ENCODE measurements at regions not wholly inside any gene's neighbourhood (a gene's known extent, or its start where the extent isn't known, plus 50 kb on each side); places are given as distances from the start of the nearest gene placed in this dataset.
A peak's percentile ranks its signal among the peaks of the same experiment; 100 is the strongest.

DNA sequence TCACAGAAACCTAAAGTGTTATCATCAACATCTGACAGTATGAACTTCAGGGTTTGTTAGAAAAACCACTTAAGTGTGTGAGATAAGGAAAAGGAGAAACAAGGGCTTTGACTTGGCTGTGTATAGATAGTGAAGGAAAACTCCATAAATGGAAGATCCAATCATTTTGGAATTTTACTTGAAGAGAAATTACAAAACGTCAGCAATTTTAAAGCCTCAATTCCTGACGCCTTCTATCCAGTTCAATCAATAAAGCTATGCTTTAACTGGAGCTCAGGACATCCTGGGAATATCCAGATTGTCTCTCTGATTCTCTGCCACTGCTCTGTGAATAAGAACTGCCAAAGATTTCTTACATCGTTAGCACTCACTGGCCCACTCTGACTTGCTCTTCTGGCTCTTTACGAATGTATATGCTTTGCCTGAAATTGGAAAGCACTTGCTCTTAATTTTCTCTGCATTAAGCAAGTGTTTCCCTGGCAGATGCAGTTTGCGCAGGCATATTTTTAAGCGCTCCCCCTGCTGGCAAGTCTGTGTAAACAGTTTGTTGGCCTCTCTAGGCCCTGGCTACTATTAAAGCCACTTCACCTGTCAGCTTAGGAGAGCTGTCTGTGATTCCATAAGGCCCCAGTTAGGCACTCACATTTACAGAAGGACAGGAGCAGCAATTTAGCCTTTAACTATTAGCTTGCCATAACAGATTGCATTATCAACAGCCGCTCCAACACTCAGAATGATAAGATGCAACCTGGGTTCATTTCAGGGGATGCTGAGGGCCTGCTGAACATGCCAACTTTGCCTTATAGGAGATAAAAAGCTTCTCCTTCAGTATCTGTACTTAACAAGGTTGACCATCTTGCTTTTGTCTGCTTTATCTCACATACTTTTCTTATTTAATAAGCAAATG, 251.4 kb upstream of the DDX53 start:
- ATAC-seq (ENCODE audit: insufficient read depth, low FRiP score), result no peak
- Histone ChIP-seq H3K9me3 (ENCODE audit: control insufficient read depth in 4 of 4, insufficient read depth in 3 of 4, low read length in 3 of 4) (no peaks in the 10 kb centered on the region), H3K27ac (ENCODE audit: low read depth in 1 of 2, low read length in 1 of 2) (no peak overlapping the region), H3K36me3 (ENCODE audit: control insufficient read depth in 4 of 4, insufficient read depth in 4 of 4, low read length in 4 of 4) (no peaks in the 10 kb centered on the region), H3K4me1 (ENCODE audit: control insufficient read depth in 5 of 5, insufficient read depth in 5 of 5, low read length in 5 of 5) (no peaks in the 10 kb centered on the region), H3K4me3 (no peak overlapping the region), H3K9ac (ENCODE audit: insufficient read depth in 1 of 2, low read length in 2 of 2) (no peak overlapping the region), H3K27me3 (ENCODE audit: control insufficient read depth in 3 of 3, insufficient read depth in 3 of 3, low read length in 2 of 3) (peaks cover 0 to 3% (median 0%) of the 10 kb centered on the region in 3 donors)
- TF ChIP-seq, protein P1, sequence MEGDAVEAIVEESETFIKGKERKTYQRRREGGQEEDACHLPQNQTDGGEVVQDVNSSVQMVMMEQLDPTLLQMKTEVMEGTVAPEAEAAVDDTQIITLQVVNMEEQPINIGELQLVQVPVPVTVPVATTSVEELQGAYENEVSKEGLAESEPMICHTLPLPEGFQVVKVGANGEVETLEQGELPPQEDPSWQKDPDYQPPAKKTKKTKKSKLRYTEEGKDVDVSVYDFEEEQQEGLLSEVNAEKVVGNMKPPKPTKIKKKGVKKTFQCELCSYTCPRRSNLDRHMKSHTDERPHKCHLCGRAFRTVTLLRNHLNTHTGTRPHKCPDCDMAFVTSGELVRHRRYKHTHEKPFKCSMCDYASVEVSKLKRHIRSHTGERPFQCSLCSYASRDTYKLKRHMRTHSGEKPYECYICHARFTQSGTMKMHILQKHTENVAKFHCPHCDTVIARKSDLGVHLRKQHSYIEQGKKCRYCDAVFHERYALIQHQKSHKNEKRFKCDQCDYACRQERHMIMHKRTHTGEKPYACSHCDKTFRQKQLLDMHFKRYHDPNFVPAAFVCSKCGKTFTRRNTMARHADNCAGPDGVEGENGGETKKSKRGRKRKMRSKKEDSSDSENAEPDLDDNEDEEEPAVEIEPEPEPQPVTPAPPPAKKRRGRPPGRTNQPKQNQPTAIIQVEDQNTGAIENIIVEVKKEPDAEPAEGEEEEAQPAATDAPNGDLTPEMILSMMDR (IDR thresholded peaks at IDR 0.05; ENCODE audit: control extremely low read depth, extremely low read depth), result peak; percentile 25
- peak; percentile 45 to 66 (median 45) for DNase-seq
- WGBS, 2 donors, result 21 to 28% methylated on average over 7 of the region's 7 CpGs

- TF ChIP-seq, protein P1 (IDR thresholded peaks at IDR 0.05; ENCODE audit: control extremely low read depth, extremely low read depth), result no peak
- no peaks in the 10 kb centered on the region for H3K9me3 ChIP-seq (ENCODE audit: control insufficient read depth in 4 of 4, insufficient read depth in 3 of 4, low read length in 3 of 4)
- H3K4me1 ChIP-seq (ENCODE audit: control insufficient read depth in 5 of 5, insufficient read depth in 5 of 5, low read length in 5 of 5), result no peaks in the 10 kb centered on the region
- no peaks in the 10 kb centered on the region for H3K36me3 ChIP-seq (ENCODE audit: control insufficient read depth in 4 of 4, insufficient read depth in 4 of 4, low read length in 4 of 4)
- no peak for ATAC-seq (ENCODE audit: insufficient read depth, low FRiP score)
- H3K27me3 ChIP-seq (ENCODE audit: control insufficient read depth in 3 of 3, insufficient read depth in 3 of 3, low read length in 2 of 3), result peaks cover 0 to 17% (median 2%) of the 10 kb centered on the region in 3 donors
- 70 to 94% methylated on average over 6 of the region's 6 CpGs for WGBS, 2 donors
- H3K9ac ChIP-seq (ENCODE audit: insufficient read depth in 1 of 2, low read length in 2 of 2), result no peak overlapping the region
- DNase-seq, result no peak
- H3K27ac ChIP-seq (ENCODE audit: low read depth in 1 of 2, low read length in 1 of 2), result no peak overlapping the region
- no peak overlapping the region for H3K4me3 ChIP-seq
Observed at GRCh38 chrX:22758807-22759481, 240.8 kb upstream of the DDX53 start.

DNA sequence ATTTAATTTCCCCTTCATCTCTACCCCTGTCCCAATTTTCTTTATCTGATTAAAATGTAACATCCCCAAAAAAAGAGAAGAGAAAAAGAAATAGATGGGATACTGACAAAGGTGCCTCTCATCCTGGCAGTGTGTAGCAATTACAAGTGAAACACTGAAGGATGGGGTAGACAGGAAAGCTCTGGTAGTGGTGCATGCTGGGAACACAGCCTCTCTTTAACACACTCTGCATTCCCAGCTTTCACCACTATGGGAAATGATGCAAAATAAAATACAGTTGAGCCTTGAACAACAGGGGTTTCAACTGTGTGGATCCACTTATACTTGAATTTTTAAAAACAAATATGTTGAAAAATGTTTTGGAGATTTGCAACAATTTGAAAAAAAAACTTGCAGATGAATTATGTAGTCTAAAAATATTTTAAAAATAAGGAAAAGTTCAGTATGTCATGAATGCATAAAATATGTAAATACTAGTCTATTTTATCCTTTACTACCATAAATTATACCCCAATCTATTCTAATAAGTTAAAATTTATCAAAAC, 239.2 kb upstream of the DDX53 start:
- H3K9ac ChIP-seq (ENCODE audit: insufficient read depth in 1 of 2, low read length in 2 of 2), result no peak overlapping the region
- no peak for DNase-seq
- ATAC-seq (ENCODE audit: insufficient read depth, low FRiP score), result no peak
- peaks cover 0 to 12% (median 2%) of the 10 kb centered on the region in 3 donors for H3K27me3 ChIP-seq (ENCODE audit: control insufficient read depth in 3 of 3, insufficient read depth in 3 of 3, low read length in 2 of 3)
- no peak overlapping the region for H3K27ac ChIP-seq (ENCODE audit: low read depth in 1 of 2, low read length in 1 of 2)
- H3K4me3 ChIP-seq, result no peak overlapping the region
- no peaks in the 10 kb centered on the region for H3K9me3 ChIP-seq (ENCODE audit: control insufficient read depth in 4 of 4, insufficient read depth in 3 of 4, low read length in 3 of 4)
- H3K36me3 ChIP-seq (ENCODE audit: control insufficient read depth in 4 of 4, insufficient read depth in 4 of 4, low read length in 4 of 4), result no peaks in the 10 kb centered on the region
- TF ChIP-seq, protein P1 (IDR thresholded peaks at IDR 0.05; ENCODE audit: control extremely low read depth, extremely low read depth), result no peak
- no peaks in the 10 kb centered on the region for H3K4me1 ChIP-seq (ENCODE audit: control insufficient read depth in 5 of 5, insufficient read depth in 5 of 5, low read length in 5 of 5)
